ENCODE measurements at regions not wholly inside any gene's neighbourhood (a gene's known extent, or its start where the extent isn't known, plus 50 kb on each side); places are given as distances from the start of the nearest gene placed in this dataset.

DNA sequence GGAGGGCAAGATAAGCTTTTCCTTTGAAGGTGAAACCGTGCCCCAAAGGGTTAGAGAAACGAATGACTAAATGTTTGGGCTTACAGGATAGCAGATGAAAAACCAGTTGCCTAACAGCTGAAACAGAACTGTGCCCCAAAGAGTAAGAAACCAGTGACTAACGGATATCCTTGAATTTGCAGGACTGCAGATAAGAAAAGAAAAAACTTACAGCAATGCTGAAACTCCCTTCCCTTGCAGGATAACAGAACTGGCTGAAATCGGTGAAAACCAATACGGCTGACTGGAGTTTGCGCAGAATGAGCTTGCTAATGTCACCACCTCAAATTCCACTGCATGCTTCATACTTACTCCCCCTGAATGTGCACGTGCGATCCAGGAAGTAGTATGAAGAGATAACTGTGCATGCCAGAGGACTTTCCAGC lies 175.2 kb upstream of the NLRP1 start:
- Histone ChIP-seq H3K27ac (ENCODE audit: insufficient read depth, low read length) (no peak overlapping the region), H3K9me3 (ENCODE audit: control insufficient read depth, insufficient read depth, low read length) (peaks cover 7% of the 10 kb centered on the region), H2BK120ac (ENCODE audit: low read depth, low read length) (no peak overlapping the region), H3K4ac (ENCODE audit: low read depth, low read length) (no peak overlapping the region), H3K23ac (ENCODE audit: low read depth, low read length) (no peak overlapping the region), H2AK9ac (replicated peaks; ENCODE audit: low read depth, low read length, poor library complexity) (no peak overlapping the region), H3K9me1 (ENCODE audit: insufficient read depth, low read length) (no peaks in the 10 kb centered on the region), H3K4me3 (ENCODE audit: insufficient read depth, low read depth, low read length) (no peak overlapping the region), H3K56ac (ENCODE audit: extremely low read depth, insufficient read depth, low read length) (no peak overlapping the region), H4K91ac (ENCODE audit: insufficient read depth, low read depth, low read length) (no peak overlapping the region), H3K27me3 (ENCODE audit: control insufficient read depth, insufficient read depth, low read length) (peaks cover 9% of the 10 kb centered on the region), H2AK5ac (ENCODE audit: low read depth, low read length) (no peak overlapping the region), H2AFZ (replicated peaks; ENCODE audit: low read length, poor library complexity) (no peak overlapping the region), H3K79me1 (ENCODE audit: low read depth in 1 of 2, low read length in 2 of 2) (no peaks in the 10 kb centered on the region), H2BK5ac (ENCODE audit: low read depth, low read length, poor library complexity, severe bottlenecking) (no peak overlapping the region), H4K20me1 (ENCODE audit: insufficient read depth, low read length) (no peaks in the 10 kb centered on the region), H3K4me2 (ENCODE audit: low read depth, low read length) (no peak overlapping the region), H2BK15ac (ENCODE audit: low read depth, low read length) (no peak overlapping the region), H4K5ac (ENCODE audit: low read depth, low read length) (no peak overlapping the region), H2BK20ac (ENCODE audit: low read depth, low read length) (no peak overlapping the region), H3K4me1 (ENCODE audit: control insufficient read depth, insufficient read depth, low read length) (no peaks in the 10 kb centered on the region), H4K8ac (ENCODE audit: low read depth in 2 of 2, low read length in 2 of 2) (no peak overlapping the region), H3K9ac (ENCODE audit: low read depth, low read length) (no peak overlapping the region), H3K36me3 (ENCODE audit: control insufficient read depth, insufficient read depth, low read length) (no peaks in the 10 kb centered on the region), H3K18ac (ENCODE audit: low read depth, low read length) (no peak overlapping the region), H3K14ac (replicated peaks; ENCODE audit: low read depth, low read length) (no peak overlapping the region)
- ATAC-seq (ENCODE audit: low read depth), result no peak
- BruUV-seq (replicated peaks), result no TSS peak
- no CpG with 5 or more reads among the region's 8 CpGs for WGBS, 2 experiments (ENCODE audit: extremely low coverage in 2 of 2, insufficient read length in 1 of 2)
- no peak for TF ChIP-seq BHLHE40 (IDR thresholded peaks at IDR 0.05; ENCODE audit: low read depth, low read length)
- intact Hi-C loops (cut with micrococcal nuclease), result no loop called here
- ChIA-PET CTCF (no interaction called here), POLR2A (ENCODE audit: unreplicated experiment) (no interaction called here)
- in situ Hi-C loops (cut with MboI; ENCODE audit: low sequenced_read_pairs), result no loop called here
- dilution Hi-C loops (cut with HindIII; ENCODE audit: low sequenced_read_pairs, unreplicated experiment), result no loop called here
- DNase-seq, result no peak
